ENCODE measurements at regions not wholly inside any gene's neighbourhood (a gene's known extent, or its start where the extent isn't known, plus 50 kb on each side); places are given as distances from the start of the nearest gene placed in this dataset.
"Not testable (repeated sequence)": the region's sequence is repeated elsewhere in the genome, so short reads cannot be mapped to it uniquely, and the experiment has no call there.

GRCh38 chr2:17193433-17193890, 324.8 kb downstream of the RAD51AP2 start:
- TF ChIP-seq CTCF (optimal IDR thresholded peaks at IDR 0.05 in 1 of 3, IDR thresholded peaks at IDR 0.05 in 1 of 3, conservative IDR thresholded peaks at IDR 0.05 in 1 of 3; ENCODE audit: extremely low read depth in 1 of 3, insufficient read depth in 2 of 3, low read length in 3 of 3); EZH2 (IDR thresholded peaks at IDR 0.05; ENCODE audit: low read length): not testable (repeated sequence)
